WI38 (cell line): ENCODE measurements at regions not wholly inside any gene's neighbourhood (a gene's known extent, or its start where the extent isn't known, plus 50 kb on each side); places are given as distances from the start of the nearest gene placed in this dataset.

Experiments used
- H3K4me3 ChIP-seq: 2 replicates; pipeline ENCODE4 v1.5.1; 2011; ENCODE audit warnings: low read depth, mild to moderate bottlenecking, control low read depth, low read length
- TF ChIP-seq, protein P1 (sequence below): IDR thresholded peaks from 2 replicates; pipeline ENCODE4 v1.5.1; 2012; ENCODE audit warnings: low read depth, mild to moderate bottlenecking, control low read depth, low read length

DNA sequence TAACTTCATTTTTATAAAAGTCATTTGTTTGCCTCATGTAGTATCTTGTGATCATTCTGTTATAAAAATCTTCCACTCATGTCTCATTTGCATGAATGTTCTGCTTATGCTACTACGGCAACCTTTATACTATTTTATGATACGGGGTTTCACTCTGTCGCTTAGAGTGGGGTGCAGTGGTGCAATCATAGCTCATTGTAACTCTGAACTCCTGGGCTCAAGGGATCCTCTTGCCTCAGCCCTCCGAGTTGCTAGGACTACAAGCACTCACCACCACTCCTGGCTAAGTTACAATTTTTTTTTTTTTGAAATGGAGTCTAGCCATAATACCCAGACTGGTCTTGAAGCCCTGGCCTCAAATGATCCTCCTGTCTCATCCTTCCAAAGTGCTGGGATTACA, 154.4 kb upstream of the PREP start:
- no peak overlapping the region for H3K4me3 ChIP-seq

DNA sequence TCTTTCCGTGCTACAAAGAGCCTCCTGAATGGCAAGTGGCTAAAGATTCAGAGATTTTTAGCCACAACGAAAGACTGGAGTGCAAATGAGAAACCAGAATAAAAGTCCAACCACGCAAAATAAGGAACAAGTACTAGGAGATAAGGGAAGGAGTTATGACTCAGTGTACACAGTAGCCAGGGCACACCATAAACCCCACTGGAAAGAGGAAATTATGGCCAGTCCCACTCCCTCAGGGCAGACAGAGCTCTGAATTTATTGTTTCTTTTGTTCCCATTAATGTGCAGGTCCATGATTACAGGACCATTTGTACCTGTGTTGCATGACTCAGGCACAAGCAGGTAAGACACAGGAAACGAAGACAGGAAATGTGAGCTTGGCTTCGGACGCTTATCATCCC, 150.3 kb upstream of the PREP start:
- no peak overlapping the region for H3K4me3 ChIP-seq
- TF ChIP-seq, protein P1, sequence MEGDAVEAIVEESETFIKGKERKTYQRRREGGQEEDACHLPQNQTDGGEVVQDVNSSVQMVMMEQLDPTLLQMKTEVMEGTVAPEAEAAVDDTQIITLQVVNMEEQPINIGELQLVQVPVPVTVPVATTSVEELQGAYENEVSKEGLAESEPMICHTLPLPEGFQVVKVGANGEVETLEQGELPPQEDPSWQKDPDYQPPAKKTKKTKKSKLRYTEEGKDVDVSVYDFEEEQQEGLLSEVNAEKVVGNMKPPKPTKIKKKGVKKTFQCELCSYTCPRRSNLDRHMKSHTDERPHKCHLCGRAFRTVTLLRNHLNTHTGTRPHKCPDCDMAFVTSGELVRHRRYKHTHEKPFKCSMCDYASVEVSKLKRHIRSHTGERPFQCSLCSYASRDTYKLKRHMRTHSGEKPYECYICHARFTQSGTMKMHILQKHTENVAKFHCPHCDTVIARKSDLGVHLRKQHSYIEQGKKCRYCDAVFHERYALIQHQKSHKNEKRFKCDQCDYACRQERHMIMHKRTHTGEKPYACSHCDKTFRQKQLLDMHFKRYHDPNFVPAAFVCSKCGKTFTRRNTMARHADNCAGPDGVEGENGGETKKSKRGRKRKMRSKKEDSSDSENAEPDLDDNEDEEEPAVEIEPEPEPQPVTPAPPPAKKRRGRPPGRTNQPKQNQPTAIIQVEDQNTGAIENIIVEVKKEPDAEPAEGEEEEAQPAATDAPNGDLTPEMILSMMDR, result no peak

More for the DNA sequence above, 154.4 kb upstream of the PREP start:
- TF ChIP-seq, protein P1, result no peak

DNA sequence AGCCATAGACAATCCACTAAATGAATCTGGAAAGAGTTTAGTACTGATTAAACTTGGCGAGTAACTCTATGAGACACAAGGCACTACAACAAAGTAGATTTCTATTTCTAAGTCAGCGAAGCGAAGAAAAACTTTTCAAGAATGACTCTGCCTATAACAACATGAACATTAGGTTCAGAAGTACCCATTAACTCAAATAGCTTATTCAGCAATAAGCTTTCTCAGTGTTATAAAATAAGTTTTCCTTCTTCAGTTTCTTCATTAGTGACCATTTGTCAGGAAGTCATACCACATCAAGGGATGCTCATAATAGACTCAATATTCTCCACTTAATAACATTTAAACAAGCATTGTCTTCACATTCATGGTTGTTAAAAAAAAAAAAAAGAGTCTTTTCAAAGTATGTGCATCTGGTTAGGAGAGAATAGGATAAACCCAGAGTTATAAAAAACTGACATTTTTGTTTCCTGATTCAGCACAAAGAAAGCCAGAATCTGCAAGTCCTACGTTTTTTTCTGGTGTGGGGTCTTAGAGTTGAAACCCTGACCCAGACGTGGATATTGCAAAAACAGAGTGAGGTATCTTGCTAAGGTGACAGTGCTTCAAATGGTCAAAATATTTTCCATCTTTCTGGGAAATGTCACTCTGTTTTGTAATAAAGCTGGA, 148.2 kb upstream of the PREP start:
- TF ChIP-seq, protein P1, result no peak

DNA sequence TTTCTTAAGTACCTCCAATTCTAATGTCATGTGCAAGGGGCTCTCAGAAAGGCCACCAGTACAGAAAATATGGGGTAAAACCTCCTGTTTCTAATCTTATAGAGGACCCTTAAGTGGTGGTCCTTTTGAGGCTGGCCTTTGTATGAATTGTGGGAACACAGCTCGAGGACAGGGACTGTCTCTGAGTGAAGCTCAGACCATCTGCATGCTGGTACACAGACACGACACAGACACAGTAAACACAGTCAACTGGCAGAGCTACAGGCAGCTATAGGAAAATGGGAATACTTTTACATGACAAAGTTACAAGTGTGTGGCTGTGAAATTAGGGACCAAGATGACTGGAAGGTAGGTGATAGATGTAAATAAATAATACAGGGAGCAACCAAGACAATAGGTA, 143.9 kb upstream of the PREP start:
- no peak overlapping the region for H3K4me3 ChIP-seq
- TF ChIP-seq, protein P1, result no peak

More for the DNA sequence above, 148.2 kb upstream of the PREP start:
- H3K4me3 ChIP-seq, result no peak overlapping the region

DNA sequence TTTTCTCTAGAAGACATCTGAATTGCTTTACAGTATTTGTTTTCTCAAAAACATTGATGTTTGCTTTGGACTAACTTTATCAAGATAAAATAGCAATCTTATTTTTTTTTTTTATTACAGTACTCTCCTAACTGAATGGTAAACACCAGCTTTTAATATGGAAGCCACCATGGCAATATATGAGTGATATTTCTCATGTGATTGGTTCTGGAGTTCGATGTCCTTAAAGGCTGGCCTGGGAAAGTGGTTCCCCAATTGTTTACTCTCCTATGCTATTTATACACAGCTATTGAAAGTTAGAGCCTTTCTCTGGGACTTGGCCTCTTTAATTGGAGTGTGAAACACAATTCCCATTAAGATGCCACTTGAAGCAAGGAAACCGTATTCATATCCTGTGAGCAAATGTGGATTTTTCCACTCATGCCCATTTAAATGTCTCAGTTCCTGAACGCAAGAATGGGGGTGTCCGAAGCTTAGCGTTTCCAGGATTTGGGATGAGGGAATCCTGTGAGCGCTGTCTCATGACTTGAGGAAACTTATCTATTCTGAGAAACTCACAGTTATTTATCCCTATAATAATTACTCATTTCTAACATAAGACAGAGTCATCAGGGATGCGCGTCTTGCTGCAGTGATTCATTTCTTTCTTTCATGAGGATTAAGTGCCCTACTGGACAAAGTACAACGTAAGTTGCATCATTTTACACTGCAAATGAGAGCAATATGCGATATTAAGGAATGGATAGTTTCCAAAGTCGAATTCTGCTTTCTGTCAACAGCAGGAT, 143.3 kb upstream of the PREP start:
- TF ChIP-seq, protein P1, result no peak
- no peak overlapping the region for H3K4me3 ChIP-seq

DNA sequence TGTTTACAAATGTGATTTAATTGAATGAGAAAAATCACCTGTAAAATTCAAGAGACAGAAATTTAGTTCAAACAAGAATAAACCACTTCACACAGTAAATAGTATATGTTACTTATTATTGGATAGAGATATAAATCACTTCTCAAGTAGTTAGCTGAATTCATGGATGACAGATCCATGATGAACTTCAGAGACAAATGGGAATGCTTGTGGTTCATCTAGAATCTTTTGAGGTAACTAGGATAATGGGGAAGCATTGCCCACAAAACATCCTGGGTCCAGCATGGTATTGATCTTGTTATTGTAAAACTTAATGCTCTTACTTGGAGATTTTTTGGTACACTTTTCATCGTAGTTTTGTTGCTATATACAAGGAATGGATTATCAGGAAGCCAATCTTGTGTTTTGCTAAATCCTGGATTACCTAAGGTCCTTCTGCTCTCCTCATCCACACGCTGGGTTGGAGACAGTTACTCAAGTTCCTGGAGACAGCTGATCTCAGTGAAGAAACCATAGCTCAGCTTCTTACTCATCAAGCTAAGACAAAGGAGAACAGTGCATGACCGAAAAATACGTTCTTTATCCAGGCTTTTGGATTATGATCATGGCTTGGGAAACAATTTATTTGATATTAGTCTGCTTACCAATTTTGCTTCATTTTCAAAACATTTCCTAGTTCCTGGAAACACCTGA, 142.5 kb upstream of the PREP start:
- TF ChIP-seq, protein P1, result no peak
- H3K4me3 ChIP-seq, result no peak overlapping the region

DNA sequence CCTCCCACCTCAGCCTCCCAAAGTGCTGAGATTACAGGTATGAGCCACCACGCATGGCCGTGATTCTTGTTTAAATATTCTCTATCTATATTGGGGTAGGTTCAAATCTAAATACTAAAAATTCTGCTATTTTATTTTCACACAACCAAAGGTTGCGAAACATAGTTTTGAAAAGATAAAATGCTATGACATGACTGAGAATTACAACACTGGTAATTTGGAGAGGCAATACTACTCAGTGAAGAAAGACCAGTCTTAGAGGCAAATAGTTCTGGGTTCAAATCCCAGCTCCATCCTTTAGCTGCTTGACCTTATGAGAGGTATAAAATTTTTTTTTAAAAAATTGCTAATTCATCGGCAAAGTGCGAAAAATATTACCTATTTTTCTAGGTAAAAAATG, 137.0 kb upstream of the PREP start:
- H3K4me3 ChIP-seq, result no peak overlapping the region

More for the DNA sequence above, 137.0 kb upstream of the PREP start:
- TF ChIP-seq, protein P1, result no peak
